A204.1 (cell line): ENCODE measurements at regions not wholly inside any gene's neighbourhood (a gene's known extent, or its start where the extent isn't known, plus 50 kb on each side); places are given as distances from the start of the nearest gene placed in this dataset.

Source experiments
- FAIRE-seq: peaks from 2 replicates; lab custom pipeline; 2012; peaks lifted over from hg19 to GRCh38; lab: Jason Lieb, UNC

GRCh38 chr16:63092736-63093135 is 1056.5 kb upstream of the CDH8 start:
- no peak for FAIRE-seq

GRCh38 chr16:63082101-63082500 is 1045.9 kb upstream of the CDH8 start:
- FAIRE-seq = no peak

GRCh38 chr16:63080746-63081145 is 1044.5 kb upstream of the CDH8 start:
- no peak for FAIRE-seq

- FAIRE-seq = no peak
These were observed 1032.8 kb upstream of the CDH8 start for GRCh38 chr16:63069047-63069446.

GRCh38 chr16:63067141-63067540 is 1030.9 kb upstream of the CDH8 start:
- no peak for FAIRE-seq

GRCh38 chr16:63066552-63066951 is 1030.3 kb upstream of the CDH8 start:
- no peak for FAIRE-seq

- FAIRE-seq = no peak
These were observed 1025.1 kb upstream of the CDH8 start for GRCh38 chr16:63061319-63061718.

- no peak for FAIRE-seq
These were observed 1023.4 kb upstream of the CDH8 start for GRCh38 chr16:63059676-63060075.

GRCh38 chr16:63057341-63057740 is 1021.1 kb upstream of the CDH8 start:
- FAIRE-seq = no peak

GRCh38 chr16:63050391-63050790 is 1014.2 kb upstream of the CDH8 start:
- no peak for FAIRE-seq

- FAIRE-seq = no peak
These were observed 1002.3 kb upstream of the CDH8 start for GRCh38 chr16:63038397-63039106.

- FAIRE-seq = no peak
These were observed 1001.6 kb upstream of the CDH8 start for GRCh38 chr16:63037761-63038396.

- FAIRE-seq = no peak
These were observed 982.5 kb upstream of the CDH8 start for GRCh38 chr16:63018581-63019223.

- FAIRE-seq = no peak
These were observed 972.5 kb upstream of the CDH8 start for GRCh38 chr16:63008688-63009087.

- no peak for FAIRE-seq
These were observed 969.1 kb upstream of the CDH8 start for GRCh38 chr16:63005356-63005755.

GRCh38 chr16:62989480-62989879 is 953.2 kb upstream of the CDH8 start:
- no peak for FAIRE-seq

GRCh38 chr16:62985722-62986121 is 949.5 kb upstream of the CDH8 start:
- FAIRE-seq = no peak

GRCh38 chr16:62978451-62978850 is 942.2 kb upstream of the CDH8 start:
- no peak for FAIRE-seq

- FAIRE-seq = no peak
These were observed 941.6 kb upstream of the CDH8 start for GRCh38 chr16:62977876-62978275.

- FAIRE-seq = no peak
These were observed 938.2 kb upstream of the CDH8 start for GRCh38 chr16:62974424-62974823.

- no peak for FAIRE-seq
These were observed 934.6 kb upstream of the CDH8 start for GRCh38 chr16:62970851-62971250.

GRCh38 chr16:62969711-62970318 is 933.6 kb upstream of the CDH8 start:
- no peak for FAIRE-seq

GRCh38 chr16:62967611-62968010 is 931.4 kb upstream of the CDH8 start:
- no peak for FAIRE-seq
